ENCODE measurements at regions not wholly inside any gene's neighbourhood (a gene's known extent, or its start where the extent isn't known, plus 50 kb on each side); places are given as distances from the start of the nearest gene placed in this dataset.

- no peaks in the 10 kb centered on the region for H3K9me3 ChIP-seq (replicated peaks; ENCODE audit: control insufficient read depth, insufficient read depth, low read length)
- no peaks in the 10 kb centered on the region for H4K20me1 ChIP-seq (replicated peaks; ENCODE audit: control insufficient read depth, extremely low read depth, insufficient read depth, low read length)
- BruUV-seq (replicated peaks) = no TSS peak
- ChIA-PET CTCF (interaction anchor here (1.0 to 1.7 kb wide), 5 partner anchors 11 to 104 kb away, joined by 3 to 7 read pairs (median 4); no protein-coding TSS in a partner anchor), POLR2A (no interaction called here)
- intact Hi-C loops (cut with micrococcal nuclease) (loop anchor here (5.0 kb wide), 1 partner anchor 78 kb away; no protein-coding TSS in a partner anchor), dilution Hi-C loops (cut with MboI; ENCODE audit: extremely low pct_ligation_motif_present, low sequenced_read_pairs) (no loop called here)
- no peak overlapping the region for H3K4me2 ChIP-seq (ENCODE audit: insufficient read depth, low read length)
- DNase-seq (ENCODE audit: low read depth, low spot score) = no peak
- TF ChIP-seq JUN (IDR thresholded peaks at IDR 0.05; ENCODE audit: borderline replicate concordance, insufficient read depth, insufficient read length, low read depth) (no peak), CTCF (IDR thresholded peaks at IDR 0.05; ENCODE audit: extremely low read depth in 1 of 2, insufficient read depth in 1 of 2, low read depth in 1 of 2, low read length in 2 of 2) (no peak), MYC (IDR thresholded peaks at IDR 0.05; ENCODE audit: low read depth, low read length) (no peak), POLR2AphosphoS5 (IDR thresholded peaks at IDR 0.05; ENCODE audit: insufficient read depth, low read depth, low read length) (no peak), FOS (IDR thresholded peaks at IDR 0.05; ENCODE audit: borderline replicate concordance, insufficient read depth, low read length) (no peak), MAX (IDR thresholded peaks at IDR 0.05; ENCODE audit: insufficient read depth, insufficient read length) (no peak), POLR2A (IDR thresholded peaks at IDR 0.05; ENCODE audit: low read depth, low read length) (no peak)
- no peak overlapping the region for H2AFZ ChIP-seq (ENCODE audit: low read depth, low read length)
- no peak overlapping the region for H3K4me3 ChIP-seq (replicated peaks in 1 of 3; ENCODE audit: insufficient read depth in 1 of 3, low read depth in 1 of 3, low read length in 3 of 3)
- no peak for FAIRE-seq
- no peaks in the 10 kb centered on the region for H3K79me2 ChIP-seq (ENCODE audit: control insufficient read depth, insufficient read depth, low read length)
- H3K27me3 ChIP-seq (ENCODE audit: control insufficient read depth in 2 of 2, insufficient read depth in 2 of 2, low read length in 2 of 2) = peaks cover 0 to 4% of the 10 kb centered on the region in 2 experiments
- no peaks in the 10 kb centered on the region for H3K36me3 ChIP-seq (ENCODE audit: control insufficient read depth in 2 of 2, extremely low read depth in 1 of 2, insufficient read depth in 2 of 2, low read length in 2 of 2)
- H3K27ac ChIP-seq (ENCODE audit: insufficient read depth, low read depth, low read length) = no peak overlapping the region
- no peak overlapping the region for H3K9ac ChIP-seq (replicated peaks; ENCODE audit: extremely low read depth, insufficient read depth, low read length)
- H3K4me1 ChIP-seq (ENCODE audit: control insufficient read depth, extremely low read depth, insufficient read depth, low read length) = peaks cover 3% of the 10 kb centered on the region
- H3K9me1 ChIP-seq (replicated peaks; ENCODE audit: control insufficient read depth, extremely low read depth, insufficient read depth, low read length) = no peaks in the 10 kb centered on the region
Measured at GRCh38 chr21:38914528-38915293, 109.0 kb downstream of the ETS2 start.

Data from endothelial cell of umbilical vein (primary cell).